ENCODE measurements at regions not wholly inside any gene's neighbourhood (a gene's known extent, or its start where the extent isn't known, plus 50 kb on each side); places are given as distances from the start of the nearest gene placed in this dataset.

- TF ChIP-seq CTCF (IDR thresholded peaks at IDR 0.05; ENCODE audit: low read depth, low read length, missing input control) (no peak), ATF3 (IDR thresholded peaks at IDR 0.05) (no peak), YY1 (IDR thresholded peaks at IDR 0.05) (no peak), FOXA1 (IDR thresholded peaks at IDR 0.05) (no peak), RXRA (IDR thresholded peaks at IDR 0.05) (no peak), HNF4G (IDR thresholded peaks at IDR 0.05) (no peak), ZBTB33 (IDR thresholded peaks at IDR 0.05) (no peak), EGR1 (IDR thresholded peaks at IDR 0.05; ENCODE audit: low read depth in 2 of 2) (no peak), NR2F2 (IDR thresholded peaks at IDR 0.05) (no peak), SP1 (IDR thresholded peaks at IDR 0.05) (no peak), RAD21 (IDR thresholded peaks at IDR 0.05) (no peak), HNF4A (conservative IDR thresholded peaks at IDR 0.05) (no peak), FOXA2 (IDR thresholded peaks at IDR 0.05) (no peak), REST (IDR thresholded peaks at IDR 0.05) (no peak), GABPA (IDR thresholded peaks at IDR 0.05 in 1 of 2, conservative IDR thresholded peaks at IDR 0.05 in 1 of 2) (no peak)
- H3K27me3 ChIP-seq (ENCODE audit: control insufficient read depth in 4 of 4, insufficient read depth in 4 of 4, low read length in 3 of 4): no peaks in the 10 kb centered on the region
- H3K4me3 ChIP-seq (ENCODE audit: low read depth in 1 of 3, low read length in 3 of 3): no peak overlapping the region
- WGBS: 62% methylated on average over 5 of the region's 5 CpGs
- no peak overlapping the region for H3K9ac ChIP-seq (ENCODE audit: low read depth in 1 of 2, low read length in 2 of 2)
- no peaks in the 10 kb centered on the region for H3K9me3 ChIP-seq (ENCODE audit: control insufficient read depth in 4 of 4, low read length in 3 of 4)
- H3K27ac ChIP-seq (ENCODE audit: low read depth in 1 of 2, low read length in 2 of 2): no peak overlapping the region
- DNase-seq (ENCODE audit: low spot score): no peak
- no peaks in the 10 kb centered on the region for H3K36me3 ChIP-seq (ENCODE audit: control insufficient read depth in 4 of 4, insufficient read depth in 3 of 4, low read depth in 1 of 4, low read length in 3 of 4)
- H3K4me1 ChIP-seq (ENCODE audit: control insufficient read depth in 4 of 4, insufficient read depth in 4 of 4, low read length in 3 of 4): no peaks in the 10 kb centered on the region
Measured at GRCh38 chr6:113209315-113209714, 647.8 kb upstream of the MARCKS start.

GRCh38 chr6:113211170-113211569, 646.0 kb upstream of the MARCKS start:
- Histone ChIP-seq H3K9me3 (ENCODE audit: control insufficient read depth in 4 of 4, low read length in 3 of 4) (no peaks in the 10 kb centered on the region), H3K27ac (ENCODE audit: low read depth in 1 of 2, low read length in 2 of 2) (no peak overlapping the region), H3K27me3 (ENCODE audit: control insufficient read depth in 4 of 4, insufficient read depth in 4 of 4, low read length in 3 of 4) (no peaks in the 10 kb centered on the region), H3K36me3 (ENCODE audit: control insufficient read depth in 4 of 4, insufficient read depth in 3 of 4, low read depth in 1 of 4, low read length in 3 of 4) (no peaks in the 10 kb centered on the region), H3K4me3 (ENCODE audit: low read depth in 1 of 3, low read length in 3 of 3) (no peak overlapping the region), H3K4me1 (ENCODE audit: control insufficient read depth in 4 of 4, insufficient read depth in 4 of 4, low read length in 3 of 4) (no peaks in the 10 kb centered on the region), H3K9ac (ENCODE audit: low read depth in 1 of 2, low read length in 2 of 2) (no peak overlapping the region)
- no peak for DNase-seq (ENCODE audit: low spot score)
- TF ChIP-seq MAX (IDR thresholded peaks at IDR 0.05) (no peak), REST (IDR thresholded peaks at IDR 0.05) (no peak), FOXA1 (IDR thresholded peaks at IDR 0.05) (no peak), RAD21 (IDR thresholded peaks at IDR 0.05) (no peak), ZBTB33 (IDR thresholded peaks at IDR 0.05) (no peak), CTCF (IDR thresholded peaks at IDR 0.05; ENCODE audit: low read depth, low read length, missing input control) (no peak), HNF4G (IDR thresholded peaks at IDR 0.05) (no peak), SP1 (IDR thresholded peaks at IDR 0.05) (no peak)
